ENCODE measurements at regions not wholly inside any gene's neighbourhood (a gene's known extent, or its start where the extent isn't known, plus 50 kb on each side); places are given as distances from the start of the nearest gene placed in this dataset.

- TF ChIP-seq, protein P1, sequence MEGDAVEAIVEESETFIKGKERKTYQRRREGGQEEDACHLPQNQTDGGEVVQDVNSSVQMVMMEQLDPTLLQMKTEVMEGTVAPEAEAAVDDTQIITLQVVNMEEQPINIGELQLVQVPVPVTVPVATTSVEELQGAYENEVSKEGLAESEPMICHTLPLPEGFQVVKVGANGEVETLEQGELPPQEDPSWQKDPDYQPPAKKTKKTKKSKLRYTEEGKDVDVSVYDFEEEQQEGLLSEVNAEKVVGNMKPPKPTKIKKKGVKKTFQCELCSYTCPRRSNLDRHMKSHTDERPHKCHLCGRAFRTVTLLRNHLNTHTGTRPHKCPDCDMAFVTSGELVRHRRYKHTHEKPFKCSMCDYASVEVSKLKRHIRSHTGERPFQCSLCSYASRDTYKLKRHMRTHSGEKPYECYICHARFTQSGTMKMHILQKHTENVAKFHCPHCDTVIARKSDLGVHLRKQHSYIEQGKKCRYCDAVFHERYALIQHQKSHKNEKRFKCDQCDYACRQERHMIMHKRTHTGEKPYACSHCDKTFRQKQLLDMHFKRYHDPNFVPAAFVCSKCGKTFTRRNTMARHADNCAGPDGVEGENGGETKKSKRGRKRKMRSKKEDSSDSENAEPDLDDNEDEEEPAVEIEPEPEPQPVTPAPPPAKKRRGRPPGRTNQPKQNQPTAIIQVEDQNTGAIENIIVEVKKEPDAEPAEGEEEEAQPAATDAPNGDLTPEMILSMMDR (IDR thresholded peaks at IDR 0.05), result no peak
- no peak for TF ChIP-seq POLR2A (IDR thresholded peaks at IDR 0.05)
Observed at GRCh38 chr11:109205312-109205711, 216.7 kb upstream of the C11orf87 start.

Measured in esophagus squamous epithelium (tissue), 4 donors.